GM23248 (cell line): ENCODE measurements at regions not wholly inside any gene's neighbourhood (a gene's known extent, or its start where the extent isn't known, plus 50 kb on each side); places are given as distances from the start of the nearest gene placed in this dataset.

Source experiments
- DNase-seq: peaks from one replicate; pipeline ENCODE4 v3.0.0-alpha.2; 2015
- H2AFZ ChIP-seq: fragments of 200-600 bp; sonication (generic); 2 replicates; pipeline ENCODE4 v1.6.1; 2016; ENCODE audit warnings: antibody characterized with exemption
- H3F3A ChIP-seq: fragments of 200-600 bp; sonication (generic); 2 replicates; pipeline ENCODE4 v1.6.1; 2016; ENCODE audit warnings: mild to moderate bottlenecking, antibody characterized with exemption, mixed run types; ENCODE audit not compliant: insufficient read depth
- H3K27ac ChIP-seq: fragments of 200-600 bp; sonication (generic); 2 replicates; pipeline ENCODE4 v1.5.1; 2016; ENCODE audit warnings: mild to moderate bottlenecking
- H3K27me3 ChIP-seq: fragments of 200-600 bp; sonication (generic); replicated peaks from 2 replicates; pipeline ENCODE4 v1.6.1; 2016; ENCODE audit warnings: mild to moderate bottlenecking; ENCODE audit not compliant: insufficient read depth
- H3K36me3 ChIP-seq: fragments of 200-600 bp; sonication (generic); 2 replicates; pipeline ENCODE4 v1.6.1; 2016; ENCODE audit warnings: low read depth, mild to moderate bottlenecking
- H3K4me1 ChIP-seq: fragments of 200-600 bp; sonication (generic); 2 replicates; pipeline ENCODE4 v1.6.1; 2016; ENCODE audit warnings: mild to moderate bottlenecking; ENCODE audit not compliant: insufficient read depth
- H3K4me2 ChIP-seq: fragments of 200-600 bp; sonication (generic); one replicate; pipeline ENCODE4 v1.6.1; 2016; ENCODE audit warnings: mild to moderate bottlenecking; ENCODE audit not compliant: unreplicated experiment
- H3K4me3 ChIP-seq: fragments of 200-600 bp; sonication (generic); 2 replicates; pipeline ENCODE4 v1.5.1; 2016; ENCODE audit warnings: mild to moderate bottlenecking
- H3K79me2 ChIP-seq: fragments of 200-600 bp; sonication (generic); 2 replicates; pipeline ENCODE4 v1.6.1; 2016; ENCODE audit warnings: mild to moderate bottlenecking; ENCODE audit not compliant: insufficient read depth
- H3K9ac ChIP-seq: fragments of 200-600 bp; sonication (generic); 2 replicates; pipeline ENCODE4 v1.6.1; 2016; ENCODE audit warnings: mild to moderate bottlenecking
- H3K9me2 ChIP-seq: fragments of 200-600 bp; sonication (generic); 2 replicates; pipeline ENCODE4 v1.6.1; 2016; ENCODE audit warnings: mixed run types, mild to moderate bottlenecking, moderate library complexity; ENCODE audit not compliant: insufficient read depth
- H3K9me3 ChIP-seq: fragments of 200-600 bp; sonication (generic); one replicate; pipeline ENCODE4 v1.6.1; 2017; ENCODE audit warnings: low read depth
- H4K20me1 ChIP-seq: fragments of 200-600 bp; sonication (generic); 2 replicates; pipeline ENCODE4 v1.6.0; 2016; ENCODE audit not compliant: insufficient read depth
- EZH2 ChIP-seq: fragments of 200-600 bp; sonication (generic); IDR thresholded peaks from 2 replicates; pipeline ENCODE4 v1.6.1; 2018; ENCODE audit warnings: antibody characterized with exemption, mild to moderate bottlenecking; ENCODE audit not compliant: insufficient read depth, poor library complexity, severe bottlenecking
- EZH2phosphoT487 ChIP-seq: fragments of 200-600 bp; sonication (generic); IDR thresholded peaks from 2 replicates; pipeline ENCODE4 v1.6.1; 2018; ENCODE audit warnings: antibody characterized with exemption, moderate library complexity, mild to moderate bottlenecking, low read depth; ENCODE audit not compliant: insufficient read depth
- WGBS, 2 experiments: methylation state at CpG; one replicate each; pipeline ENCODE4 v1.1.6; 2015 to 2017; ENCODE audit warnings: low lambda C conversion rate in 2 of 2, low coverage in 1 of 2; ENCODE audit errors: missing lambda C conversion rate in 2 of 2; 5-methylcytosine and 5-hydroxymethylcytosine counted together
- in situ Hi-C: fragments of 300-500 bp; cut with MboI; formaldehyde crosslinking; loops from 2 replicates; pipeline ENCODE4 v1.15.0; 2020

- Histone ChIP-seq H3K4me3 (no peak overlapping the region), H3K4me2 (no peak overlapping the region), H2AFZ (peak overlapping the region; percentile 40; the same call in 1 of the 2 replicates), H3K4me1 (peaks cover 37% of the 10 kb centered on the region), H3K36me3 (no peaks in the 10 kb centered on the region), H3K27me3 (no peaks in the 10 kb centered on the region), H4K20me1 (no peaks in the 10 kb centered on the region), H3K9me3 (no peaks in the 10 kb centered on the region), H3K9ac (no peak overlapping the region), H3K27ac (no peak overlapping the region), H3F3A (peaks cover 27% of the 10 kb centered on the region), H3K79me2 (no peaks in the 10 kb centered on the region), H3K9me2 (no peaks in the 10 kb centered on the region)
- 94 to 98% methylated on average over 3 of the region's 3 CpGs for WGBS, 2 experiments
- DNase-seq: no peak
- in situ Hi-C loops: no loop called here
- no peak for TF ChIP-seq EZH2phosphoT487
- no peak for TF ChIP-seq EZH2
These were observed 57.4 kb upstream of the BMAL1 start for GRCh38 chr11:13220148-13220547.

GRCh38 chr11:13221722-13222121, 55.9 kb upstream of the BMAL1 start:
- no peak for DNase-seq
- in situ Hi-C loops: no loop called here
- H3K4me1 ChIP-seq: peaks cover 29% of the 10 kb centered on the region
- no peak for TF ChIP-seq EZH2phosphoT487
- no peak for TF ChIP-seq EZH2
- H3K27me3 ChIP-seq: no peaks in the 10 kb centered on the region
- H3K36me3 ChIP-seq: no peaks in the 10 kb centered on the region
- no peak overlapping the region for H3K4me2 ChIP-seq
- H3K9ac ChIP-seq: no peak overlapping the region
- no peaks in the 10 kb centered on the region for H4K20me1 ChIP-seq
- peaks cover 18% of the 10 kb centered on the region for H3F3A ChIP-seq
- 98 to 99% methylated on average over 4 of the region's 4 CpGs for whole genome bisulfite sequencing, 2 experiments
- H3K4me3 ChIP-seq: no peak overlapping the region
- no peaks in the 10 kb centered on the region for H3K79me2 ChIP-seq
- peak overlapping the region; percentile 19; the same call in 1 of the 2 replicates for H2AFZ ChIP-seq
- peak overlapping the region; percentile 20; the same call in 1 of the 2 replicates for H3K27ac ChIP-seq
- H3K9me2 ChIP-seq: no peaks in the 10 kb centered on the region
- no peaks in the 10 kb centered on the region for H3K9me3 ChIP-seq

DNA sequence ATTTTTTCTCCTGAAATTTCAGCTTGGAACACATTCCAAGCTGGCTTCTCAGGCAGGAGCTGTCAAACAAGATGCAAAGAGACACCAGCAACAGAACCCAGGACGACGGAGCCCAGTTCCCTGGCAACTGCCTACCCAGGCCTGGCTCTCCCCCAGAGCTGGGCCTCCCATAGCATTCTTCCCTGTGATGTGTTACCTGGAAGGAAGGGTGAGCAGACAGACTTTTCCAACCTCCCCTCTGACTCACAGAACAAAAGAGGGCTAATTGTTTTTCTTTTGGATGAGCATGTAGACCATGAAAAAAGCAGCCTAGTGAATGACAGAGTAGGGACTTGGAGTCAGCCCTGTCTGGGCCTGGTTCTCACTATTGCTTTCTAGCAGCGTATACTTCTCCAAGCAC, 55.3 kb upstream of the BMAL1 start:
- peak overlapping the region; percentile 20 for H3K27ac ChIP-seq
- H3F3A ChIP-seq: peaks cover 12% of the 10 kb centered on the region
- no peak overlapping the region for H3K4me3 ChIP-seq
- H3K27me3 ChIP-seq: no peaks in the 10 kb centered on the region
- in situ Hi-C loops: no loop called here
- H3K4me2 ChIP-seq: no peak overlapping the region
- 50 to 52% methylated on average over 3 of the region's 3 CpGs for WGBS, 2 experiments
- H3K9me3 ChIP-seq: no peaks in the 10 kb centered on the region
- H3K4me1 ChIP-seq: peaks cover 23% of the 10 kb centered on the region
- TF ChIP-seq EZH2 (no peak), EZH2phosphoT487 (no peak)
- no peak overlapping the region for H3K9ac ChIP-seq
- H2AFZ ChIP-seq: peak overlapping the region; percentile 19; the same call in 1 of the 2 replicates
- no peaks in the 10 kb centered on the region for H4K20me1 ChIP-seq
- DNase-seq: peak; percentile 54
- no peaks in the 10 kb centered on the region for H3K9me2 ChIP-seq
- H3K79me2 ChIP-seq: no peaks in the 10 kb centered on the region
- no peaks in the 10 kb centered on the region for H3K36me3 ChIP-seq

- Histone ChIP-seq H3K9ac (no peak overlapping the region), H3K4me1 (peaks cover 16% of the 10 kb centered on the region), H3K27ac (peak overlapping the region; percentile 20; the same call in 1 of the 2 replicates), H3K36me3 (no peaks in the 10 kb centered on the region), H3K4me2 (no peak overlapping the region), H3K9me2 (no peaks in the 10 kb centered on the region), H3K27me3 (no peaks in the 10 kb centered on the region), H3K9me3 (no peaks in the 10 kb centered on the region), H3K4me3 (no peak overlapping the region), H2AFZ (peak overlapping the region; percentile 17), H3K79me2 (no peaks in the 10 kb centered on the region), H4K20me1 (no peaks in the 10 kb centered on the region), H3F3A (peaks cover 9% of the 10 kb centered on the region)
- in situ Hi-C loops: no loop called here
- no peak for DNase-seq
- TF ChIP-seq EZH2 (no peak), EZH2phosphoT487 (no peak)
- WGBS, 2 experiments: 66 to 84% methylated on average over 5 of the region's 5 CpGs
These were observed 54.5 kb upstream of the BMAL1 start for GRCh38 chr11:13223112-13223511.

- no peak overlapping the region for H3K9ac ChIP-seq
- H3K27ac ChIP-seq: no peak overlapping the region
- H3K9me3 ChIP-seq: no peaks in the 10 kb centered on the region
- WGBS, 2 experiments: 96 to 98% methylated on average over 1 of the region's 1 CpG
- H3K27me3 ChIP-seq: no peaks in the 10 kb centered on the region
- peaks cover 27% of the 10 kb centered on the region for H3K4me1 ChIP-seq
- TF ChIP-seq EZH2phosphoT487 (no peak), EZH2 (no peak)
- no peaks in the 10 kb centered on the region for H3K36me3 ChIP-seq
- DNase-seq: no peak
- no peak overlapping the region for H2AFZ ChIP-seq
- H3K79me2 ChIP-seq: no peaks in the 10 kb centered on the region
- H3F3A ChIP-seq: peaks cover 13% of the 10 kb centered on the region
- H4K20me1 ChIP-seq: no peaks in the 10 kb centered on the region
- H3K4me2 ChIP-seq: no peak overlapping the region
- no peaks in the 10 kb centered on the region for H3K9me2 ChIP-seq
- in situ Hi-C loops: no loop called here
- H3K4me3 ChIP-seq: no peak overlapping the region
These were observed 53.3 kb upstream of the BMAL1 start for GRCh38 chr11:13224324-13224723.
